Glomerular visceral epithelial cell (primary cell): ENCODE measurements at regions not wholly inside any gene's neighbourhood (a gene's known extent, or its start where the extent isn't known, plus 50 kb on each side); places are given as distances from the start of the nearest gene placed in this dataset.
A peak's percentile ranks its signal among the peaks of the same experiment; 100 is the strongest.

Experiments used
- DNase-seq: peaks from one replicate; pipeline ENCODE4 v3.0.0-alpha.2; 2016; ENCODE audit errors: extremely low spot score

DNA sequence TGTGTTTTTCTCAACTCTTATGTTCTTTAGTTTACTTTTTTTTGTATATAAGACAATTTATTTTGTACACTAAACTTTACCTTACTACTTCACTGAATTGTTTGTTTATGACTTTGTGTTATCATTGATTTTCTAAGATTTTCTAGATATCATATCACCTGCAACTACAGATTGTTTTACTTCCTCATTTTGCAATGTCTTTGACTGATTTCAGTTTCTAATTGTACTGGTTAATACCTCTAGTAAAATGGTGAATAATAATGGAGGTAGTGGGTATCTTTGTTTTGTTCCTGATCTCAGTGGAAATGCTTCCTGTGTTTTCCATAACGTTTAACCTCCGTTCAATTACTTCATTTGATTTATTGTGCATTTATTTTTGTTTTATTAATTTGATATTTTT, 490.2 kb downstream of the TLL1 start:
- DNase-seq: no peak

GRCh38 chr4:166366012-166366411, 493.0 kb downstream of the TLL1 start:
- no peak for DNase-seq

GRCh38 chr4:166377578-166377977, 504.5 kb downstream of the TLL1 start:
- no peak for DNase-seq

- no peak for DNase-seq
These were observed 513.7 kb downstream of the TLL1 start for GRCh38 chr4:166386491-166387360.

DNA sequence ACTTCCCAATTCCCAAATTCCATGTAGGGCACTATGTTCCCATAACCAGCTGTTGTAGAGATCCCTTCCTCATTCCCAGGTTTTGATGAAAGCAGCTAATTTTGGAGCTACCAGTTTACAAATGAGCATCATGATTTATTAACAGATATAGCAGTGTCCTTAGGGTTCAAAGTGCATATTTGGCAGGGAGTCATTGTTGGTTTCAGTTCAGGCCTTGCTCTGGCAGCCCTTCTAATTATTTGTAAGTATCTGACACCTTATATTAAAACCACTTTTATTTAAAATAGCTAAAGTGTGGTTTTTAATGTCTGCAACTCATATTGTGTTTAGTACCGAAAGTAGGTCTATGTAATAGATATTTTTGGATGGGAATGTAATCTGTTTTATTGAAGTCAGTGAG, 518.5 kb downstream of the TLL1 start:
- DNase-seq: no peak

DNA sequence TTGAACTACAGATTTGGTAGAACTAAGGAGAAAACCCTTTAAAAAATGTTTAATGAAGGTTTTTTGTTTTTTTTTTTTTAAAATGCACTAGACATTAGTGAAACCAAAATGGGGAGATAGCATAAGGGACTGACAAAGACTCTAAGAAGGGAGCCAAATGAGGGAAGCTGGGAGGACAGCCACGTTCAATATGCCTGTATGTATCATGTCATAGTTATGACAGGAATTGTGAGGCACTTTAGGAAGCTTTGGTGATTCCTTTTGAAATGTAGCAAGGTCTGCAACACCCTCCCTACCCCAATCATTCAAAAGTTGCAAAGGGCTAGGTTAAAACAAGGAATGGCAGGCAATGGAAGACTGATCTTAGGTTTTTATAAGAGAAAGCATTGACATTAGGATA, 526.0 kb downstream of the TLL1 start:
- no peak for DNase-seq

DNA sequence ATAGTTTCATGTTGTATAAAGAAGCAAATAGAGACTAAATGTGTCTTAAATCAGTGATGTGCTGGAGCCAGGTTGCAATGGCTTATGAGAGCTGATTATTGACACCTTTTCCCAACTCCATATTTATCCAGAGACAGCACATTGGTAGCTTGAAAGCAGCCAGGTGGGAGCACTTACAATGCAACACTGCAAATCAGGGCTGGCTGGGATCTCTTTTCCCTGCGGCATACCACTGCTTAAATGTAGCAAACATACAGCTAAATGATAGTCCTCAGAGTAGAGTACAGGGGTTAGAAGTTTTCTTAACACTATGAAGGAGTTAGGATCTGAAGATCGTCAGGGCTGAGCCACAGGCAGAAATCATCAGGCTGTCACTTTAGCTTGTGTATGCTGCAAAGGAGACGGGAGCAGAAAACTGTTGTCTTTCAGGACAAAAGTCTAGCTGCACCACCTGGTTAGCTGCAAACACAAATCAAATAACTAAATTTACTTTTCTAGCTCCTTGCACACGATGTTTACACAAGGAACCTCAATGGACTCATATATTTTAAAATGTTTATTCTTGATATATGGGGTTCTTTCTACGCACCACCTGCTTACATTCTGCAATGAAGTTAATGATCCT, 527.3 kb downstream of the TLL1 start:
- no peak for DNase-seq

- DNase-seq: no peak
These were observed 540.3 kb downstream of the TLL1 start for GRCh38 chr4:166413356-166413755.

DNA sequence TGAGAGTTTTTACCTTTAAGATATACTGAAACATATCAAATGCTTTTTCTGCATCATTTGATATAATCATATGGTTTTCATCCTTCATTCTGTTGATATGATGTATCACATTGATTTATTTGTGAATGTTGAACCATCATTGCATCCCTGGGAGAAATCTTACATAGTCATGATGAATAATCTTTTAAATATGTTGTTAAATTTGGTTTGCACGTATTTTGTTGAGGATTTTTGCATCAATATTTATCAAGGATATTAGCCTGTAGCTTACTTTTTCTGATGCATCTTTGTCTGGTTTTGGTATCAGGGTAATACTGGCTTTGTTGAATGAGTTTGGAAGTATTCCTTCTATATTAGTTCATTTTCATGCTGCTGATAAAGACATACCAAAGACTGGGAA, 541.4 kb downstream of the TLL1 start:
- no peak for DNase-seq

- no peak for DNase-seq
These were observed 542.7 kb downstream of the TLL1 start for GRCh38 chr4:166415749-166416148.

- DNase-seq: peak; percentile 63
These were observed 548.6 kb downstream of the TLL1 start for GRCh38 chr4:166421556-166422156.

- peak; percentile 69 for DNase-seq
These were observed 549.4 kb downstream of the TLL1 start for GRCh38 chr4:166422475-166422874.

DNA sequence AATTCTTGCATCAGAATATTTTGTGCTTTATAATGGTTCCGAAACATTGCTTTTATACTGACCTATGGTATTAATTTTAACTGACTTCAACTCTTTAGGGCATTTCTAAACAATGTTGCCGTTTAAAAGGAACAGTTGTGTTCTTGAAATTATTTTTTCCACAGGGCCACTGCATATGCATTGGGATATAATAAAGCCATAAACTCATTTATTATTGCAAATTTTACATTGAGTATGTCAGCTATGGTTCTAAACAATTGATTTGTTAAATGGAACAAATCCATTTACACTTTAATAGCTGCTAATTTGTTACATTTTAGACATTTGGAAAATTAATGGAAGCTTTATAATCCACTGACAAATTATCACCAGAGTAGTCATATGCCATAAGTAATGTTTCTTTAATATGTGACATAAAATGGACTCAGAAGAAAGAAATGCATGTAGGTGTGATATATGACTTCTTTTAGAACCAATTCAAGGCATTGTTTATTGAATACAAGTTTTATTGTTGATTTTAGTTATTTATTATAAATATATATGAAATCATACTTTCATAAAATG, 553.3 kb downstream of the TLL1 start:
- DNase-seq: no peak

DNA sequence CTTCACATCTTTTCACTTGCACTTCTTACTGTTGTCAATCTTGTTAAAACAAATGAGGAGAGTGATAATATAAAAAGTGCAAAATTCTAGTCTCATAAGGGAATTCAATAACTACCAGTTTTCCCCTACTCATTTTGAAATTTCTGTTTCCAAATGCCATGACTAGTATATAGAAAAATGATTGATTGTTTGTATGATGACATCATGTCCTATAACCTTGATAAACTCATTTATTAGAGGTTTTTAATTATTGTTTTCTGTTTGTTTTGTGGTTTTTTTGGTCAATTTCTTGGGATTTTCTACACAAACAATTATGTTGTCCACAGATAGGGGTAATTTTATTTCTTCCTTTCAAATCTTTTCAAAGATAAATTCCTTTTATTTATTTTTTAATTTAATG, 559.1 kb downstream of the TLL1 start:
- no peak for DNase-seq

DNA sequence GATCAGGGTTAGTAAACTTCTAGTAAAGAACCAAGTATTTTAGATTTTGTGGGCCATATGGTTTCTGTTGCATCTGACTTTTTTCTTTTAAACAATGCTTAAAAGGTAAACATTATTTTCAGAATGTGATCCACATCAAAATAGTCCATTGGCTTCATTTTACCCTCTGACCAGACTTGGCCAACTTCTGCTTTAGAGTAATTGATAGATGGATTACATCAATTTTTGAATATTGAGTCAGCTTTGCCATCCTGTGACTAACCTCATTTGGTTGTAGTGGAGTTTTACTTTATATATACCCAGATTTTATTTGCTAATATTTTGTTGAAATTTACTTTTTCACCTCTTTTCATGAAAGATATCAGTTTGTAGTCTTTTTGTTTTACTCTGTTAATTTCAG, 559.8 kb downstream of the TLL1 start:
- no peak for DNase-seq

DNA sequence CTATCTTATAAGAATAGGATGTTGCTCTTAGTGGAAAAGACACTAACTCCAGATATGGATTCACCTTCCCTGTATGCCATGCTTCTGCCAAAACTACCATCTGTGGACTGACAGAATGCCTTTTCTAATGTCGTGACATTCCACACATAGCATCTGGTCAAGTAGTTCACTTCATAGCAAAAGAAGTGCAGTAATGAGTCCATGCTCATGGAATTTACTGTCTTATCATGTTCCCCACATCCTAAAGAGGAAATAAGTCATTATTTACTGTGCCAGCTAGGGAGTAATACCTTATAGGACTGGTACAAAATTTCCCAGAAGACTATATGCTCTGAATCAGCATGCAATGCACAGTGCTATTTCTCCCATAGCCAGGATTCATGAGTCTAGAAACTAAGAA, 562.4 kb downstream of the TLL1 start:
- DNase-seq: peak; percentile 85

DNA sequence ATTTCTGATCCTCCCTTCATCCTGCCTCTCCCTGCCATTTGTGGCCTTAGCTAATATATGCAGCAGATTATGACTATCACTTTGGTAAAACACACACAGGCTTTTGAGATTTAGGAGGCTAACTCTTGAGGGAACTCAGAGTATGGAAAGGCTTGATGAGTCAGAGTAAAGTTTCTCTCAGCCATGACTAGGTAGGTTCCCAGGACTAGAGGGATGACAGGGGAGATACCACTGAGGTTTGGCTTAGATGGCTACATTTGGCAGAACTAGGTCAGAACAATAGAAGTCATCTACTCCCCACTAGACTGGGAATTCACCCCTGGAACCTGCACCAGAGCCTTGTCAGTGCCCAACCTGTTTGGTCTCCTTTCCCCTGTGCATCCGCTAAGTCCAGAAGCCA, 585.7 kb downstream of the TLL1 start:
- peak; percentile 31 for DNase-seq

- no peak for DNase-seq
These were observed 586.6 kb downstream of the TLL1 start for GRCh38 chr4:166459621-166460020.

GRCh38 chr4:166460769-166461550, 587.9 kb downstream of the TLL1 start:
- DNase-seq: peak; percentile 2

DNA sequence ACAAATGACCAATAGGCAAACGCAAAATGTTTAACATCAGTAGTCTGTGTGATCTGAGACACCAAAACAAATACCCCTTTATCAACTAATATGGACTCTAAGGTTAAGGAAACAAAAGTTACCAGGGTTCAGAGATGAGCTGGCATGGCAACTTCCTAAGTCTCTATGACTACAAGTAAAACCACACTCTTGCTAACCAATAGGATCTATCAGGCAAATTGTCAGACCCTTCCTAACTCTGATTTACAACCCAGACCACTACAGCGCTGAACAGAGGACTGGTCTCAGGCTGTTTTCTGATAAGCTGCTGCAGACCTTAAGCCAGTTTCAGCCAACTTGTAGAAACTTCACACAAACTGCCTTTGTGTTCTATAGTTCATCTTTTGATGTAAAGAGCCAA, 608.0 kb downstream of the TLL1 start:
- no peak for DNase-seq

- DNase-seq: no peak
These were observed 608.7 kb downstream of the TLL1 start for GRCh38 chr4:166481739-166482138.

DNA sequence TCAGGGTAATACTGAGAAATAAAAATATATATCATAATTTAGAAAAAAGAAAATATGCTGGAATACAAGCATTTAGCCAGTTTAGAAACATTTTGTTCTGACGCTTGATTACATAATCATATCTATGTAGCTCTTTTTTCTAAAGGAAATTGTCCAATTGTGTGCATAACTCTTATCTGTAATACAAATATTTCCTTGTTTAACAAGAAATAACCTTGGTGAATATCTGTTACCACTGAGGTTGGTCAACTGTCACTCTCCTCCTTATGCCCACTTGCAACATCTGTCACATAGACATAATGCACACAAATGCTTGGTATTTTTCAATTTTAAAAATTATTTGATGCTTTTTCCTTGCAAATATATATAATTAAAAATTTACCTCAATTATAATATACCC, 609.7 kb downstream of the TLL1 start:
- DNase-seq: no peak
